ENCODE measurements at regions not wholly inside any gene's neighbourhood (a gene's known extent, or its start where the extent isn't known, plus 50 kb on each side); places are given as distances from the start of the nearest gene placed in this dataset.

GRCh38 chr7:18408868-18409267 is 86.7 kb upstream of the HDAC9 start:
- no peaks in the 10 kb centered on the region for H3K27me3 ChIP-seq
- peaks cover 0 to 8% of the 10 kb centered on the region in 2 donors for H3K4me1 ChIP-seq (replicated peaks in 1 of 2)
- H3K4me3 ChIP-seq, result no peak overlapping the region
- intact Hi-C loops (cut with DNase I), result no loop called here
- H3K9me3 ChIP-seq (replicated peaks in 1 of 3), result no peaks in the 10 kb centered on the region
- H3K36me3 ChIP-seq (replicated peaks in 1 of 2), result no peaks in the 10 kb centered on the region
- TF ChIP-seq POLR2A (IDR thresholded peaks at IDR 0.05) (no peak), CTCF (IDR thresholded peaks at IDR 0.05) (no peak)
- DNase-seq, result no peak
- WGBS, 4 donors, result 85 to 92% (median 90%) methylated on average over 4 of the region's 4 CpGs
- H3K27ac ChIP-seq, result no peak overlapping the region

- TF ChIP-seq CTCF (IDR thresholded peaks at IDR 0.05) (no peak), POLR2A (IDR thresholded peaks at IDR 0.05) (no peak)
- 95 to 97% (median 96%) methylated on average over 1 of the region's 1 CpG for WGBS, 4 donors
- H3K27ac ChIP-seq, result no peak overlapping the region
- DNase-seq, result no peak
- peaks cover 0 to 3% of the 10 kb centered on the region in 2 donors for H3K4me1 ChIP-seq (replicated peaks in 1 of 2)
- intact Hi-C loops (cut with DNase I), result no loop called here
- no peak overlapping the region for H3K4me3 ChIP-seq
- H3K36me3 ChIP-seq (replicated peaks in 1 of 2), result no peaks in the 10 kb centered on the region
- no peaks in the 10 kb centered on the region for H3K9me3 ChIP-seq (replicated peaks in 1 of 3)
- H3K27me3 ChIP-seq, result no peaks in the 10 kb centered on the region
Measured at GRCh38 chr7:18413447-18413846, 82.1 kb upstream of the HDAC9 start.

- Histone ChIP-seq H3K27ac (no peak overlapping the region), H3K4me3 (no peak overlapping the region), H3K9me3 (replicated peaks in 1 of 3) (no peaks in the 10 kb centered on the region), H3K36me3 (replicated peaks in 1 of 2) (no peaks in the 10 kb centered on the region), H3K4me1 (replicated peaks in 1 of 2) (no peaks in the 10 kb centered on the region), H3K27me3 (no peaks in the 10 kb centered on the region)
- DNase-seq, result no peak
- intact Hi-C loops (cut with DNase I), result no loop called here
- 79 to 83% (median 82%) methylated on average over 7 of the region's 7 CpGs for WGBS, 4 donors
- TF ChIP-seq POLR2A (IDR thresholded peaks at IDR 0.05) (no peak), CTCF (IDR thresholded peaks at IDR 0.05) (no peak)
Measured at GRCh38 chr7:18414885-18415284, 80.7 kb upstream of the HDAC9 start.

GRCh38 chr7:18416988-18417387 is 78.6 kb upstream of the HDAC9 start:
- H3K27me3 ChIP-seq, result no peaks in the 10 kb centered on the region
- H3K9me3 ChIP-seq (replicated peaks in 1 of 3), result no peaks in the 10 kb centered on the region
- WGBS, 4 donors, result 69 to 73% (median 71%) methylated on average over 3 of the region's 3 CpGs
- H3K36me3 ChIP-seq (replicated peaks in 1 of 2), result no peaks in the 10 kb centered on the region
- no peak for DNase-seq
- TF ChIP-seq POLR2A (IDR thresholded peaks at IDR 0.05), result no peak
- TF ChIP-seq CTCF (IDR thresholded peaks at IDR 0.05), result no peak
- no peaks in the 10 kb centered on the region for H3K4me1 ChIP-seq (replicated peaks in 1 of 2)
- intact Hi-C loops (cut with DNase I), result no loop called here
- H3K27ac ChIP-seq, result no peak overlapping the region
- H3K4me3 ChIP-seq, result no peak overlapping the region
